HT1080 (cell line): ENCODE measurements at regions not wholly inside any gene's neighbourhood (a gene's known extent, or its start where the extent isn't known, plus 50 kb on each side); places are given as distances from the start of the nearest gene placed in this dataset.

Source experiments
- DNase-seq: peaks from one replicate; pipeline ENCODE4 v3.0.0-alpha.2; 2015; ENCODE audit warnings: low read depth

DNA sequence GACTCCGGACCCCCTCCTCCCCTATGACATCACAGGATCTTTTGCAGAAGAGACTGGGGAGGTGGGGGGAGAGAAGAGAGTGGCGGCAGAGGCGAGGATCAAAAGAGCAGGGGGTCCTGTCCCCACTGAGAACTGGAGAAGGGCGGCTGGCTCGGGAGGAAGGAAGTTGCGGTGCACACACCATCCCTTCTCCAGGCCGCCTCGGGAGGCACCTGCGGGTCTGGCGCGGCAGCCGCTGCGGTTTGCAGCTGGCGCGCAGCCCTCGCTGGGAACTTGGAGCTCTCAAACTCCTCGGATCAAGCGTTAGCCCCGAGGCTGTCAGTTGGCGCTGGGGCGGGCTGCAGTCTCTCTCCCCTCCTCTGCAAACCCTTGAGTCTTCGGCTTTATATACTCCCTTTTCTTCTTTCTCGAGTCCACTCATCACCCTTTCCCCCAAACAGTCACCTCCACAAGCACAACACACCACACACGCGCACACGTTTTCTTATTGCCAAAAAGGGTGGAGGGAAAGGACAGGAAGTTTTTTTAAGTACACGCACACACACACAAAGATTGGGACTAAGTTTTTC is 180.7 kb downstream of the TBXT start:
- DNase-seq: no peak

GRCh38 chr6:165986311-165986913 is 181.2 kb downstream of the TBXT start:
- no peak for DNase-seq

- DNase-seq: no peak
Observed at GRCh38 chr6:165985806-165986299, 181.8 kb downstream of the TBXT start.

GRCh38 chr6:165985281-165985805 is 182.3 kb downstream of the TBXT start:
- no peak for DNase-seq

DNA sequence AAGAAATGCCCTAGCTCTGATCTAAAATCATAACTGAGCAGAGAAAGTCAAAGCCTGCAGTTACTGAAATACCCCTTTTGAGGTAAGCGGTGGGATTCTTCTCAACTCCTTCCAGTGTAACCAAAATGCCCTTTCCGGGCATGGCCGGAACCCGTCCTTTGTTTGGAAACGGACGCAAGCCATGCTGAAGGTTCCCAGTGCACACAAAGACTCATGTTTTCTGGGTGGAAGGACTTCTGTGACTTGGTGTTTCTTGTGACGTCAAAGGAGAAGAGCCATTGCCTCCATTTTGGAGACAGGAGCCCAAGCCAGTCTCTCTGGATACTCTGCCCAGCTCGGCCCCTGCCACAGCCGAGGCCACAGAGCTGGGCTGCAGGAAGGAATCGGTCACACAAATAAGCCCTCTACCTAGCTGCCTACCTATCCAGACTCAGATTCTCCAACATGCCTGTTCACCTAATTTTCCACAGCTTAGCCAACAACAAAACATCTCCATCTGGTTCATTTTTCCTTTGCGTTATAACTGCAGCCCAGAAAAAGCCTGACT is 182.8 kb downstream of the TBXT start:
- DNase-seq: no peak

GRCh38 chr6:165983112-165984072 is 184.3 kb downstream of the TBXT start:
- no peak for DNase-seq

DNA sequence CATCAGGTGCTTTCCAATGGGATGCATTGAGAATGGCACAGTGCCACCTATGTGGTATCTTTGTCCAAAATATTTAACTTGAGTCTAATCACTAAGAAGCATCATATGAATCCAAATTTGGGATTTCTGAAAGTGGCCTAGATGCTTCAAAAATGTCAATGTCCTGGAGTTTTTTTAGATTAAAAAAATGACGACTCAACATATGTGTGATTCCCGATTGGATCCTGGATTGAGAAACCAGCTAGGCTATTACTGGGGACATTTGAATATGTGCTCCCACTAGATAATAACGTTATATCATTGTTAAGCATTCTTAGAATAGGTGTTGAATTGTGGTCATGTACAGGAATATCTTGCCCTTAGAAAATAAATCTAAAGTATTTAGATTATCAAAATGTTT is 189.2 kb downstream of the TBXT start:
- no peak for DNase-seq

DNA sequence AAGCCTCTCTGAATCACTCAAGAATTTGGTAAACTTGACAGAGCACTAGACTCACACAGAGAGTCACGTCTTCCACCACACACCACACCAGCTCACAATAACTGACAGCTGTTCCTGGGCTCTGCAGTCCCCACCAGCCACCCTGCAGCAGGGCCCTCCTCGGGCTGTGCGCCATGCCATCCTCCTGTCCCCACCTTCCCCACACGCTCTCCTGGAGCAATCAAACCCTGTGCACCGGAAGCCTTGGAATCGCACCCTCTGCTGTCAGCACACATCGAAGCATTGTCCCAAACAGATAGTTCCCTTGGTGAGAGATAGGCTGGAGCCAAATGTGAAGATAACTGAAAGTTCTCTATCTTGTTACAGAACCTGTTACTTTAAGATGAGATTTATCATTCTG is 191.0 kb downstream of the TBXT start:
- DNase-seq: no peak

DNA sequence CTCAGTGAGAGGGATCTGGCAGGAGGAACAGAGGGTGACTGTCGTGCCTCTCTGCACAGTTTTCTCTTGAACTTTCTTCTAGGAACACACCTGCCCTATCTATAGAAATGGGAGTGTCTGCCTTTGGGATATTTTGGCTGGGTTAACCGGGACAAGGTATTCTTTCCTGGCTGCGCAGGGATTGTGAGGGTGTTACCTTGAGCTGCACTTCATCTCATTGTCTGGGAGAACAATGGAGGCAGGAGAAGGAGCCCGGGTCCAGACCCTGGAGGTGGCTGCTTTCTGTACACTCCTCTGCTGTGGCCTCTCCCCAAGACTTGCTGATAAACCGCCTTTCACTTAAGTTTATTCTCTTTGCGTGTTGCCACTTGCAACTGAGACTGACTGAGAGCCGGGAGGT is 192.8 kb downstream of the TBXT start:
- DNase-seq: no peak

DNA sequence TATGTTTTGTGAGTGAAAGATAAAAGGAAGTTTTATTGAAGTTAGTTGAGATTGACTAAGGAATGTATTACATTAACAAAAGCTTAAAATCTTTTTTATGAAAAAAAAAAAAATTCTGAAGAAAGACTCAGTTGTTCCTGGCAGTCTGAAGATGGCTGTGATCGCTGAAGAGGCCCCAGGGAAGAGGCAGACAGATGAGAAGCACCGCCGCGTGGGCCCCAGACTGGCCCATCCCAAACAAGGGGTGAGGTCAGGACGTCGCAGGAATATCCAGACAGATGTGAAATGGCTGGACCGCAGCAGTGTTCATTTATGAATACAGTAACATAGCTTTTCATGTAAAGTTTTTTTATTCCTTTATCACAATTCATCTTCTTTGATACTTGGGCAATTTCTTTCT is 194.2 kb downstream of the TBXT start:
- DNase-seq: no peak

GRCh38 chr6:165972139-165972802 is 195.4 kb downstream of the TBXT start:
- DNase-seq: no peak

GRCh38 chr6:165971202-165971601 is 196.4 kb downstream of the TBXT start:
- DNase-seq: no peak

DNA sequence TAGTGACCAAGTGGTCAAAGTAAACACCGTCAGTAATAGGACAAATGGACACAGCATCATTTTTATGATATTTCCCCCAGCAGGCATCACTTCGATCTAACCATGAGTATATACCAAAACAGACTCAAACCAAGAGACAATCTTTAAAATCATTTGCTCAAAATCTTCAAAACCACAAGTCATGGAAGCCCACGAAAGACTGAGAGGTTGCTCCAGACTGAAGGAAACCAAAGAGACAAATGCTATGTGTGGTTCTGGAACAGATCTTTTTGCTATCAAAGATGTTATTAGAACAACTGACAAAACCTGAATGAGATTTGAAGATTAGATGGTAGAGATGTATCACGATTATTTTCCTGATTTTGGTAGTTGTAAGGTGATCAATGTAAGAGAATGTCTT is 197.7 kb downstream of the TBXT start:
- no peak for DNase-seq

- DNase-seq: no peak
Observed at GRCh38 chr6:165969184-165969583, 198.5 kb downstream of the TBXT start.

GRCh38 chr6:165968408-165968807 is 199.2 kb downstream of the TBXT start:
- DNase-seq: no peak

DNA sequence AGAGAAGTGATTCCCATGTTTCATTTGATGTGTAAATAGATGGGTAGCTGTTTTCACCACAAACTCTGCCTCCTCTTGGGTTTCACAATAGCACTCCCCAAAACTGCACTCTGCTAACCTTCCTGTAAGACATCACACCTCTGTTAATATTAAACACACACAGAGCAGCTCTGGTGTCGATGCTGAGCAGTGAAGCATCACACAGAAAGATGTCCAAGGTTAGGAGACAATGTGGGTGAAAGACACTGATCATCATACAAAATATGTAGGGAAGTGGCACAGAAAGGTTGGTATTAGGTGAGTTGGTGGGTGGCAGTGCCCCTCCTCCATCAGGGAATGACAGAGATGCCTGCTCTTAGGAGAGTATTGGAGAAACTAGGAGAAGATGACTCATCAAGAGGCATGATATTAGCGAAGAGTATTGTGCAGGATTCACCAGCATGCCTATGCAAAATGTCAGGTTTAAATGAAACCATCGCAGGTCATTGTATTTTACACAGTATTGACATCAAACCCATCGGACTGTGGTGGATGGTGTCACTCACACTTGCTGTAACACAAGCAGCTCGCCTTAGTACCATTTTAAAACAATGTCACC is 199.7 kb downstream of the TBXT start:
- DNase-seq: peak; percentile 24

- no peak for DNase-seq
Observed at GRCh38 chr6:165963750-165964149, 203.9 kb downstream of the TBXT start.

DNA sequence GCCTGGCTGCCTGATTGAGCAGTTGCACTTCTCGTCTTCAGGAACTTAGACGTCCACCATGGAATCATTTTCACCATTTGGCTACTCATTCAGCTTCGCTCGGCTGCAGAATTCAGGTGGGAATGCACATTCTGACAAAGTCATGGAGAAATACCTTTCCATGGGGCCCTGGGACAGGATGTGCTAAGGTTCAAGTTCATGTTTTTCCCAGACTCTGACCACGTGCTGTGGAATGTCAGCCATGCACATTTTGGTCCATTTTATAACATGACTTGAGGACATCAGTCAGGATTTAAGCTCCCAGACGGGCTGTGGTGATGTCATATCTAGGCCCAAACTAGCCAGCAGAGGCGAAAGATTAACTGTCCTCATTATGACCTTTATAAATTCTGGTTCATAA is 205.3 kb downstream of the TBXT start:
- no peak for DNase-seq

- no peak for DNase-seq
Observed at GRCh38 chr6:165961233-165961632, 206.4 kb downstream of the TBXT start.

DNA sequence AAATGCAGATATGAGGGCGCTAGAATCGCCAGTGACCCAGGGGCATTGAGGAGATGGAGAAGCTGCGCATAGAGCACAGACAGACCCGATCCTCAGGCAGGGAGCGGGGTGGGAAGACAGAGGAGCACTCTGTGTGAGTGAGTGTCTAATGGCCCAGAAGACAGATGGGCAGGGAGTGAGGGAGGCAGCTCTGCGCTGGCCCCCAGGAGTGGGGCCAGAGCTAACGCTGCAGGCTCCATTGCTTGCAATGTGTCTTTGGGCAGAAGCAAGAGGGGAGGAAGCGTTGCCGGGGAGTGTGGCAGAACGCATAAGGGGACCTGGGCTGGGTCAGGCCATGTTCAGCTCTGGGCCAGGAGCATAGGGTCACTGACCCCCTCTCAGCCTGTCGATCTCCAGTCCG is 207.0 kb downstream of the TBXT start:
- no peak for DNase-seq

- no peak for DNase-seq
Observed at GRCh38 chr6:165959627-165960026, 208.0 kb downstream of the TBXT start.
